ENCODE measurements at regions not wholly inside any gene's neighbourhood (a gene's known extent, or its start where the extent isn't known, plus 50 kb on each side); places are given as distances from the start of the nearest gene placed in this dataset.
"Not testable (repeated sequence)": the region's sequence is repeated elsewhere in the genome, so short reads cannot be mapped to it uniquely, and the experiment has no call there.

GRCh38 chr20:48366230-48366629, 461.6 kb downstream of the PREX1 start:
- H3K36me3 ChIP-seq, result no peaks in the 10 kb centered on the region
- H3K9me3 ChIP-seq (ENCODE audit: low read depth), result no peaks in the 10 kb centered on the region
- H3K27me3 ChIP-seq, result no peaks in the 10 kb centered on the region
- TF ChIP-seq, protein P1, sequence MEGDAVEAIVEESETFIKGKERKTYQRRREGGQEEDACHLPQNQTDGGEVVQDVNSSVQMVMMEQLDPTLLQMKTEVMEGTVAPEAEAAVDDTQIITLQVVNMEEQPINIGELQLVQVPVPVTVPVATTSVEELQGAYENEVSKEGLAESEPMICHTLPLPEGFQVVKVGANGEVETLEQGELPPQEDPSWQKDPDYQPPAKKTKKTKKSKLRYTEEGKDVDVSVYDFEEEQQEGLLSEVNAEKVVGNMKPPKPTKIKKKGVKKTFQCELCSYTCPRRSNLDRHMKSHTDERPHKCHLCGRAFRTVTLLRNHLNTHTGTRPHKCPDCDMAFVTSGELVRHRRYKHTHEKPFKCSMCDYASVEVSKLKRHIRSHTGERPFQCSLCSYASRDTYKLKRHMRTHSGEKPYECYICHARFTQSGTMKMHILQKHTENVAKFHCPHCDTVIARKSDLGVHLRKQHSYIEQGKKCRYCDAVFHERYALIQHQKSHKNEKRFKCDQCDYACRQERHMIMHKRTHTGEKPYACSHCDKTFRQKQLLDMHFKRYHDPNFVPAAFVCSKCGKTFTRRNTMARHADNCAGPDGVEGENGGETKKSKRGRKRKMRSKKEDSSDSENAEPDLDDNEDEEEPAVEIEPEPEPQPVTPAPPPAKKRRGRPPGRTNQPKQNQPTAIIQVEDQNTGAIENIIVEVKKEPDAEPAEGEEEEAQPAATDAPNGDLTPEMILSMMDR (IDR thresholded peaks at IDR 0.05; ENCODE audit: low read depth, low read length), result no peak
- H3K27ac ChIP-seq, result no peak overlapping the region
- no peak overlapping the region for H3K4me3 ChIP-seq
- no peak for DNase-seq (ENCODE audit: low read depth in 1 of 2, low spot score in 1 of 2)
- no peaks in the 10 kb centered on the region for H3K4me1 ChIP-seq (ENCODE audit: low read depth)

- DNase-seq (ENCODE audit: low read depth in 1 of 2, low spot score in 1 of 2), result no peak
- no peaks in the 10 kb centered on the region for H3K36me3 ChIP-seq
- no peaks in the 10 kb centered on the region for H3K9me3 ChIP-seq (ENCODE audit: low read depth)
- H3K4me1 ChIP-seq (ENCODE audit: low read depth), result no peaks in the 10 kb centered on the region
- no peak overlapping the region for H3K27ac ChIP-seq
- TF ChIP-seq, protein P1 (IDR thresholded peaks at IDR 0.05; ENCODE audit: low read depth, low read length), result no peak
- no peaks in the 10 kb centered on the region for H3K27me3 ChIP-seq
- no peak overlapping the region for H3K4me3 ChIP-seq
Measured at GRCh38 chr20:48364688-48365421, 462.9 kb downstream of the PREX1 start.

DNA sequence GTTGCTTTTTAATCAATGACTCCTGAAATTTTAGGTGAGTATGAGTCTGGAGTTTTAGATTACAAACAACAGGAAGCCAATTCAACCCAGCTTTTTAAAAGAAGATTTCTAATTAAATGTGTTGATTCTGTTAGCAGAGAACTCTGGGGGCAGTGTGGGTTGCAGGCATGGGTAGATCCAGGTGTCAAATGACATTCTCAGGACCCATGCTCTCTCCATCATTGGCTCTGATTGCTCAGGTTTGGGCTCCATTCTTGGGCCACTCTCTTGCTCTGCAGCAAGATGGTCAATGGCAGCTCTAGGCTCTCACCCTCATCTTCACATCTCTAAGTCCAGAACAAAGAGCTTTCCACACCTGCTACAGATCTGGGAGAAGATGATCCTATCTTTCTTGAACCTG, 463.7 kb downstream of the PREX1 start:
- Histone ChIP-seq H3K27ac (no peak overlapping the region), H3K4me1 (ENCODE audit: low read depth) (no peaks in the 10 kb centered on the region), H3K36me3 (no peaks in the 10 kb centered on the region), H3K4me3 (no peak overlapping the region), H3K27me3 (no peaks in the 10 kb centered on the region), H3K9me3 (ENCODE audit: low read depth) (no peaks in the 10 kb centered on the region)
- TF ChIP-seq, protein P1 (IDR thresholded peaks at IDR 0.05; ENCODE audit: low read depth, low read length), result no peak
- DNase-seq (ENCODE audit: low read depth in 1 of 2, low spot score in 1 of 2), result no peak

DNA sequence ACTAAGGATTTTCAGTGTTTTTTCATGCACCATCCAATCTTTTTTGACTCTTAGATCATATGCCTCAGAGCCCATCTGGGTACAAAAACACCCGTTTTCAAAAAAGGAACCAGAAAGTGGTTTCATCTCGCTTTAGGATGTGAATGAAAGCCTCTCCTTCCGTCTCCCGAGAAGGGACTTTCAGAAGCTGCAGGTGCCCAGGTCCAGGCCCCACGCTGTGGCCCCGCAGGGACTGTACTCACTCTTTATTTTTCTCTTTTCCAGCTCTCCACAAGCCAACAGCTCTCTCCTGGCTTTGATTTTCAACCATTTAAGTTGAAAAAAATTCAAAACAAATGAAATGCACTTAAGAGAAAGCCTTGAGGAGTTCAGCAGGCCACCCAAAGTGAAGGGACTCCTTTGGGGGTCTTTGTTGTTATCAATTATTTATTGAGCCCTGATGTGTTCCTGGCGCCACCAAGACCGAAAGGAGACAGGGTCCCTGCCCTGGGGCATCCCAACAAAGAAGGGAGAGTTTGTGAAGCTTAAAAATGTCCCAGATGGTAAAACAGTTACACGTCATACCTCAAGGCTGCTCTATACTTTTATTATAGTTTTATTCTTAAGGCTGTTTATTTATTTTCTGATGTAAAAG, 467.3 kb downstream of the PREX1 start:
- TF ChIP-seq, protein P1 (IDR thresholded peaks at IDR 0.05; ENCODE audit: low read depth, low read length), result no peak
- Histone ChIP-seq H3K4me3 (no peak overlapping the region), H3K27me3 (no peaks in the 10 kb centered on the region), H3K36me3 (no peaks in the 10 kb centered on the region), H3K4me1 (ENCODE audit: low read depth) (no peaks in the 10 kb centered on the region), H3K9me3 (ENCODE audit: low read depth) (no peaks in the 10 kb centered on the region), H3K27ac (no peak overlapping the region)
- DNase-seq (ENCODE audit: low read depth in 1 of 2, low spot score in 1 of 2), result no peak

- Histone ChIP-seq H3K4me1 (ENCODE audit: low read depth) (no peaks in the 10 kb centered on the region), H3K27ac (no peak overlapping the region), H3K27me3 (no peaks in the 10 kb centered on the region), H3K4me3 (no peak overlapping the region), H3K36me3 (no peaks in the 10 kb centered on the region), H3K9me3 (ENCODE audit: low read depth) (no peaks in the 10 kb centered on the region)
- TF ChIP-seq, protein P1 (IDR thresholded peaks at IDR 0.05; ENCODE audit: low read depth, low read length), result no peak
- DNase-seq (ENCODE audit: low read depth in 1 of 2, low spot score in 1 of 2), result no peak
Measured at GRCh38 chr20:48359692-48360341, 468.0 kb downstream of the PREX1 start.

GRCh38 chr20:48359055-48359390, 468.8 kb downstream of the PREX1 start:
- not testable (repeated sequence) for H3K27me3 ChIP-seq; H3K36me3 ChIP-seq; H3K27ac ChIP-seq; H3K9me3 ChIP-seq (ENCODE audit: low read depth); H3K4me1 ChIP-seq (ENCODE audit: low read depth); DNase-seq (ENCODE audit: low read depth in 1 of 2, low spot score in 1 of 2); H3K4me3 ChIP-seq
